Left renal cortex interstitium (tissue), 4 donors: ENCODE measurements at regions not wholly inside any gene's neighbourhood (a gene's known extent, or its start where the extent isn't known, plus 50 kb on each side); places are given as distances from the start of the nearest gene placed in this dataset.

ENCODE experiments used
- DNase-seq, 4 donors: peaks; one replicate each; pipeline ENCODE4 v3.0.0-alpha.2; 2013; ENCODE audit warnings: low read depth in 4 of 4, low spot score in 2 of 4, missing footprints in 1 of 4

GRCh38 chr2:220847589-220847988 lies 724.5 kb downstream of the EPHA4 start:
- no peak for DNase-seq

- no peak for DNase-seq
These were observed 722.7 kb downstream of the EPHA4 start for GRCh38 chr2:220849433-220849832.

- no peak for DNase-seq
These were observed 722.0 kb downstream of the EPHA4 start for GRCh38 chr2:220850116-220850515.

GRCh38 chr2:220855296-220855695 lies 716.8 kb downstream of the EPHA4 start:
- no peak for DNase-seq

- DNase-seq = no peak
These were observed 715.6 kb downstream of the EPHA4 start for GRCh38 chr2:220856486-220856885.

GRCh38 chr2:220857368-220857767 lies 714.7 kb downstream of the EPHA4 start:
- no peak for DNase-seq

GRCh38 chr2:220858101-220858500 lies 714.0 kb downstream of the EPHA4 start:
- DNase-seq = no peak

GRCh38 chr2:220871909-220872308 lies 700.2 kb downstream of the EPHA4 start:
- DNase-seq = no peak

- DNase-seq = no peak
These were observed 695.9 kb downstream of the EPHA4 start for GRCh38 chr2:220876080-220876824.

- DNase-seq = no peak
These were observed 694.6 kb downstream of the EPHA4 start for GRCh38 chr2:220877491-220877890.

GRCh38 chr2:220877897-220878296 lies 694.2 kb downstream of the EPHA4 start:
- no peak for DNase-seq

- no peak for DNase-seq
These were observed 691.2 kb downstream of the EPHA4 start for GRCh38 chr2:220880623-220881596.

- no peak for DNase-seq
These were observed 689.6 kb downstream of the EPHA4 start for GRCh38 chr2:220882507-220882906.

GRCh38 chr2:220885593-220885992 lies 686.5 kb downstream of the EPHA4 start:
- DNase-seq = no peak

GRCh38 chr2:220887271-220887870 lies 684.7 kb downstream of the EPHA4 start:
- no peak for DNase-seq

- DNase-seq = no peak
These were observed 684.2 kb downstream of the EPHA4 start for GRCh38 chr2:220887876-220888275.

GRCh38 chr2:220890931-220891330 lies 681.2 kb downstream of the EPHA4 start:
- DNase-seq = no peak

- no peak for DNase-seq
These were observed 680.7 kb downstream of the EPHA4 start for GRCh38 chr2:220891405-220891804.

- no peak for DNase-seq
These were observed 680.0 kb downstream of the EPHA4 start for GRCh38 chr2:220892018-220892634.

GRCh38 chr2:220893411-220893810 lies 678.7 kb downstream of the EPHA4 start:
- DNase-seq = no peak

GRCh38 chr2:220894069-220894468 lies 678.0 kb downstream of the EPHA4 start:
- DNase-seq = no peak
